ENCODE measurements at regions not wholly inside any gene's neighbourhood (a gene's known extent, or its start where the extent isn't known, plus 50 kb on each side); places are given as distances from the start of the nearest gene placed in this dataset.

DNA sequence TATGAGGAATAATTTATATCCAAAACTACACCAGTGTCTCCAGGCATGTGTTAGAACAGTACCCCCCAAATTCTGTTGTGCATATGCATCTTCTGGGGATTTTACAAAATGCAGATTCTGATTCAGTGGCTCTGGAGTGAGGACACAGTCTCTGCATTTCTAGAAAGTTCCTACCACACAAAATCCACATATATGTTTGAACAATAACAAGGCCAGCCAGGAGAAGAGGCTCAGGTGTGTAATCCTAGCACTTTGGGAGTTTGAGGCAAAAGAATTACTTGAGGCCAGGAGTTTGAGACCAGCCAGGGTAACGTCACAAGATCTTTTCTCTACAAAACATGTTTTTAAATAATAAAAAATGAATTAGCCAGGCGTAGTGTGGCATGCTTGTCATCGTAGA lies 84.9 kb downstream of the ZNF280B start:
- no peak for ATAC-seq
- TF ChIP-seq ZFP30 (CRISPR knock-in tag; IDR thresholded peaks at IDR 0.05), result no peak
- TF ChIP-seq, protein P1, sequence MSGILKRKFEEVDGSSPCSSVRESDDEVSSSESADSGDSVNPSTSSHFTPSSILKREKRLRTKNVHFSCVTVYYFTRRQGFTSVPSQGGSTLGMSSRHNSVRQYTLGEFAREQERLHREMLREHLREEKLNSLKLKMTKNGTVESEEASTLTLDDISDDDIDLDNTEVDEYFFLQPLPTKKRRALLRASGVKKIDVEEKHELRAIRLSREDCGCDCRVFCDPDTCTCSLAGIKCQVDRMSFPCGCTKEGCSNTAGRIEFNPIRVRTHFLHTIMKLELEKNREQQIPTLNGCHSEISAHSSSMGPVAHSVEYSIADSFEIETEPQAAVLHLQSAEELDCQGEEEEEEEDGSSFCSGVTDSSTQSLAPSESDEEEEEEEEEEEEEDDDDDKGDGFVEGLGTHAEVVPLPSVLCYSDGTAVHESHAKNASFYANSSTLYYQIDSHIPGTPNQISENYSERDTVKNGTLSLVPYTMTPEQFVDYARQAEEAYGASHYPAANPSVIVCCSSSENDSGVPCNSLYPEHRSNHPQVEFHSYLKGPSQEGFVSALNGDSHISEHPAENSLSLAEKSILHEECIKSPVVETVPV (CRISPR knock-in tag; IDR thresholded peaks at IDR 0.05), result no peak
- no peak for TF ChIP-seq ARNTL (CRISPR knock-in tag; IDR thresholded peaks at IDR 0.05; ENCODE audit: borderline replicate concordance, low read depth)
- TF ChIP-seq ISL1 (CRISPR knock-in tag; IDR thresholded peaks at IDR 0.05), result no peak
- no peak for TF ChIP-seq TOX (CRISPR knock-in tag; IDR thresholded peaks at IDR 0.05; ENCODE audit: borderline replicate concordance)

DNA sequence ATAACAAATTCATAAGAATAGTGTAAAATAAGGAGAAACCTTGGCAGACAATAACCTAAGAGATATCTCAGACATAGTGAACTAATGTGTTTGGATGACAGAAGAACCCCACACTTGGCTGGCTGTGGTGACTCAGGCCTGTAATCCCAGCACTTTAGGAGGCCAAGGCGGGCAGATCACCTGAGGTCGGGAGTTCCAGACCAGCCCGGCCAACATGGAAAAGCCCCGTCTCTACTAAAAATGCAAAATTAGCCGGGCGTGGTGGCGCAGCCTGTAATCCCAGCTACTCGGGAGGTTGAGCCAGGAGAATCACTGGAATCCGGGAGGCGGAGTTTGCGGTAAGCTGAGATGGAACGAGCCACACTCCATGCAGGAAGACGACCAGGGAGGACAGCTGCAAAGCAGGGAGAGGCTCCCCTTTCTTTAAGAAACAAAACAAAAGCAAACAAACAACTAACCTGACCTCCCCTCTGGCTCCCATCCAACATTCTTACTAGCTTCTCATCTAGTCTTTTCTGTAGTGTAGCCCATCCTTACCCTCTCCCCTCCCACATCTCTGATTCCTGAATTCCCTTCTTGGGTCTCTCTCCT lies 84.2 kb downstream of the ZNF280B start:
- ATAC-seq, result no peak
- no peak for TF ChIP-seq ZFP30 (CRISPR knock-in tag; IDR thresholded peaks at IDR 0.05)
- no peak for TF ChIP-seq BACH2 (CRISPR knock-in tag; IDR thresholded peaks at IDR 0.05; ENCODE audit: borderline replicate concordance)
- no peak for TF ChIP-seq TCF4 (CRISPR knock-in tag; IDR thresholded peaks at IDR 0.05; ENCODE audit: borderline replicate concordance)
- no peak for TF ChIP-seq PPARA (CRISPR knock-in tag; IDR thresholded peaks at IDR 0.05; ENCODE audit: borderline replicate concordance)
- no peak for TF ChIP-seq OSR1 (CRISPR knock-in tag; IDR thresholded peaks at IDR 0.05)
- no peak for TF ChIP-seq ZFP3 (CRISPR knock-in tag; IDR thresholded peaks at IDR 0.05)
- TF ChIP-seq SNAI2 (CRISPR knock-in tag; IDR thresholded peaks at IDR 0.05), result no peak
- TF ChIP-seq ZNF8 (CRISPR knock-in tag; IDR thresholded peaks at IDR 0.05), result no peak
- no peak for TF ChIP-seq GLIS3 (CRISPR knock-in tag; IDR thresholded peaks at IDR 0.05)
- TF ChIP-seq RARB (CRISPR knock-in tag; IDR thresholded peaks at IDR 0.05), result no peak
- TF ChIP-seq, protein P2, sequence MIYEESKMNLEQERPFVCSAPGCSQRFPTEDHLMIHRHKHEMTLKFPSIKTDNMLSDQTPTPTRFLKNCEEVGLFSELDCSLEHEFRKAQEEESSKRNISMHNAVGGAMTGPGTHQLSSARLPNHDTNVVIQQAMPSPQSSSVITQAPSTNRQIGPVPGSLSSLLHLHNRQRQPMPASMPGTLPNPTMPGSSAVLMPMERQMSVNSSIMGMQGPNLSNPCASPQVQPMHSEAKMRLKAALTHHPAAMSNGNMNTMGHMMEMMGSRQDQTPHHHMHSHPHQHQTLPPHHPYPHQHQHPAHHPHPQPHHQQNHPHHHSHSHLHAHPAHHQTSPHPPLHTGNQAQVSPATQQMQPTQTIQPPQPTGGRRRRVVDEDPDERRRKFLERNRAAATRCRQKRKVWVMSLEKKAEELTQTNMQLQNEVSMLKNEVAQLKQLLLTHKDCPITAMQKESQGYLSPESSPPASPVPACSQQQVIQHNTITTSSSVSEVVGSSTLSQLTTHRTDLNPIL (CRISPR knock-in tag; IDR thresholded peaks at IDR 0.05; ENCODE audit: low read depth), result no peak
- no peak for TF ChIP-seq ZNF565 (CRISPR knock-in tag; conservative IDR thresholded peaks at IDR 0.05; ENCODE audit: low read depth)
- no peak for TF ChIP-seq ISL1 (CRISPR knock-in tag; IDR thresholded peaks at IDR 0.05)
- TF ChIP-seq ZNF70 (CRISPR knock-in tag; IDR thresholded peaks at IDR 0.05), result no peak
- TF ChIP-seq, protein P3, sequence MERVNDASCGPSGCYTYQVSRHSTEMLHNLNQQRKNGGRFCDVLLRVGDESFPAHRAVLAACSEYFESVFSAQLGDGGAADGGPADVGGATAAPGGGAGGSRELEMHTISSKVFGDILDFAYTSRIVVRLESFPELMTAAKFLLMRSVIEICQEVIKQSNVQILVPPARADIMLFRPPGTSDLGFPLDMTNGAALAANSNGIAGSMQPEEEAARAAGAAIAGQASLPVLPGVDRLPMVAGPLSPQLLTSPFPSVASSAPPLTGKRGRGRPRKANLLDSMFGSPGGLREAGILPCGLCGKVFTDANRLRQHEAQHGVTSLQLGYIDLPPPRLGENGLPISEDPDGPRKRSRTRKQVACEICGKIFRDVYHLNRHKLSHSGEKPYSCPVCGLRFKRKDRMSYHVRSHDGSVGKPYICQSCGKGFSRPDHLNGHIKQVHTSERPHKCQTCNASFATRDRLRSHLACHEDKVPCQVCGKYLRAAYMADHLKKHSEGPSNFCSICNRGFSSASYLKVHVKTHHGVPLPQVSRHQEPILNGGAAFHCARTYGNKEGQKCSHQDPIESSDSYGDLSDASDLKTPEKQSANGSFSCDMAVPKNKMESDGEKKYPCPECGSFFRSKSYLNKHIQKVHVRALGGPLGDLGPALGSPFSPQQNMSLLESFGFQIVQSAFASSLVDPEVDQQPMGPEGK (CRISPR knock-in tag; IDR thresholded peaks at IDR 0.05; ENCODE audit: borderline replicate concordance), result no peak

DNA sequence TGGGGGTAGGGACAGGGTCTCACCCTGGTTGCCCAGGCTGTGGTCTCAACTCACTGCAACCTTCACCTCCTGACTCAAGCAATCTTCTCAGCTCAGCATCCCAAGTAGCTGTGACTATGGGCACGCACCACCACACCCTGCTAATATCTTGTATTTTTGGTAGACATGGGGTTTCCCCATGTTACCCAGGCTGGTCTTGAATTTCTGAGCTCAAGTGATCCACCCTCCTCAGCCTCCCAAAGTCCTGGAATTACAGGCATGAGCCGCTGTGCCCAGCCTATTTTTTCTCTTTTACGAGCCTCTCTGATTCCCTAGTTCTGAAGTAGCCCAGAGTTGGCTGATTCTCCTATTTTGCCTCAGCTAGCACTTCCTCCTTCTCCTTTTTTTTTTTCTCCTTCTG lies 83.6 kb downstream of the ZNF280B start:
- ATAC-seq, result no peak
- TF ChIP-seq ZFP3 (CRISPR knock-in tag; IDR thresholded peaks at IDR 0.05), result no peak
- no peak for TF ChIP-seq RARB (CRISPR knock-in tag; IDR thresholded peaks at IDR 0.05)
- no peak for TF ChIP-seq PPARA (CRISPR knock-in tag; IDR thresholded peaks at IDR 0.05; ENCODE audit: borderline replicate concordance)
- TF ChIP-seq, protein P2 (CRISPR knock-in tag; IDR thresholded peaks at IDR 0.05; ENCODE audit: low read depth), result no peak
- TF ChIP-seq TCF4 (CRISPR knock-in tag; IDR thresholded peaks at IDR 0.05; ENCODE audit: borderline replicate concordance), result no peak
- TF ChIP-seq ZFP30 (CRISPR knock-in tag; IDR thresholded peaks at IDR 0.05), result no peak
- TF ChIP-seq, protein P1 (CRISPR knock-in tag; IDR thresholded peaks at IDR 0.05), result no peak
- no peak for TF ChIP-seq ZNF8 (CRISPR knock-in tag; IDR thresholded peaks at IDR 0.05)
- TF ChIP-seq OSR1 (CRISPR knock-in tag; IDR thresholded peaks at IDR 0.05), result no peak
- TF ChIP-seq BACH2 (CRISPR knock-in tag; IDR thresholded peaks at IDR 0.05; ENCODE audit: borderline replicate concordance), result no peak
- TF ChIP-seq ZC3H10 (CRISPR knock-in tag; IDR thresholded peaks at IDR 0.05), result no peak
- TF ChIP-seq CSDC2 (CRISPR knock-in tag; IDR thresholded peaks at IDR 0.05), result no peak
- TF ChIP-seq ISL1 (CRISPR knock-in tag; IDR thresholded peaks at IDR 0.05), result no peak
- TF ChIP-seq, protein P4, sequence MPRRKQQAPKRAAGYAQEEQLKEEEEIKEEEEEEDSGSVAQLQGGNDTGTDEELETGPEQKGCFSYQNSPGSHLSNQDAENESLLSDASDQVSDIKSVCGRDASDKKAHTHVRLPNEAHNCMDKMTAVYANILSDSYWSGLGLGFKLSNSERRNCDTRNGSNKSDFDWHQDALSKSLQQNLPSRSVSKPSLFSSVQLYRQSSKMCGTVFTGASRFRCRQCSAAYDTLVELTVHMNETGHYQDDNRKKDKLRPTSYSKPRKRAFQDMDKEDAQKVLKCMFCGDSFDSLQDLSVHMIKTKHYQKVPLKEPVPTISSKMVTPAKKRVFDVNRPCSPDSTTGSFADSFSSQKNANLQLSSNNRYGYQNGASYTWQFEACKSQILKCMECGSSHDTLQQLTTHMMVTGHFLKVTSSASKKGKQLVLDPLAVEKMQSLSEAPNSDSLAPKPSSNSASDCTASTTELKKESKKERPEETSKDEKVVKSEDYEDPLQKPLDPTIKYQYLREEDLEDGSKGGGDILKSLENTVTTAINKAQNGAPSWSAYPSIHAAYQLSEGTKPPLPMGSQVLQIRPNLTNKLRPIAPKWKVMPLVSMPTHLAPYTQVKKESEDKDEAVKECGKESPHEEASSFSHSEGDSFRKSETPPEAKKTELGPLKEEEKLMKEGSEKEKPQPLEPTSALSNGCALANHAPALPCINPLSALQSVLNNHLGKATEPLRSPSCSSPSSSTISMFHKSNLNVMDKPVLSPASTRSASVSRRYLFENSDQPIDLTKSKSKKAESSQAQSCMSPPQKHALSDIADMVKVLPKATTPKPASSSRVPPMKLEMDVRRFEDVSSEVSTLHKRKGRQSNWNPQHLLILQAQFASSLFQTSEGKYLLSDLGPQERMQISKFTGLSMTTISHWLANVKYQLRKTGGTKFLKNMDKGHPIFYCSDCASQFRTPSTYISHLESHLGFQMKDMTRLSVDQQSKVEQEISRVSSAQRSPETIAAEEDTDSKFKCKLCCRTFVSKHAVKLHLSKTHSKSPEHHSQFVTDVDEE (CRISPR knock-in tag; IDR thresholded peaks at IDR 0.05), result no peak
- TF ChIP-seq, protein P5, sequence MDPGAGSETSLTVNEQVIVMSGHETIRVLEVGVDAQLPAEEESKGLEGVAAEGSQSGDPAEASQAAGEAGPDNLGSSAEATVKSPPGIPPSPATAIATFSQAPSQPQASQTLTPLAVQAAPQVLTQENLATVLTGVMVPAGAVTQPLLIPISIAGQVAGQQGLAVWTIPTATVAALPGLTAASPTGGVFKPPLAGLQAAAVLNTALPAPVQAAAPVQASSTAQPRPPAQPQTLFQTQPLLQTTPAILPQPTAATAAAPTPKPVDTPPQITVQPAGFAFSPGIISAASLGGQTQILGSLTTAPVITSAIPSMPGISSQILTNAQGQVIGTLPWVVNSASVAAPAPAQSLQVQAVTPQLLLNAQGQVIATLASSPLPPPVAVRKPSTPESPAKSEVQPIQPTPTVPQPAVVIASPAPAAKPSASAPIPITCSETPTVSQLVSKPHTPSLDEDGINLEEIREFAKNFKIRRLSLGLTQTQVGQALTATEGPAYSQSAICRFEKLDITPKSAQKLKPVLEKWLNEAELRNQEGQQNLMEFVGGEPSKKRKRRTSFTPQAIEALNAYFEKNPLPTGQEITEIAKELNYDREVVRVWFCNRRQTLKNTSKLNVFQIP (CRISPR knock-in tag; IDR thresholded peaks at IDR 0.05; ENCODE audit: borderline replicate concordance, low read depth), result no peak
- TF ChIP-seq ZNF565 (CRISPR knock-in tag; conservative IDR thresholded peaks at IDR 0.05; ENCODE audit: low read depth), result no peak
- TF ChIP-seq TOX (CRISPR knock-in tag; IDR thresholded peaks at IDR 0.05; ENCODE audit: borderline replicate concordance), result no peak
- TF ChIP-seq, protein P3 (CRISPR knock-in tag; IDR thresholded peaks at IDR 0.05; ENCODE audit: borderline replicate concordance), result no peak
